ENCODE measurements at regions not wholly inside any gene's neighbourhood (a gene's known extent, or its start where the extent isn't known, plus 50 kb on each side); places are given as distances from the start of the nearest gene placed in this dataset.

DNA sequence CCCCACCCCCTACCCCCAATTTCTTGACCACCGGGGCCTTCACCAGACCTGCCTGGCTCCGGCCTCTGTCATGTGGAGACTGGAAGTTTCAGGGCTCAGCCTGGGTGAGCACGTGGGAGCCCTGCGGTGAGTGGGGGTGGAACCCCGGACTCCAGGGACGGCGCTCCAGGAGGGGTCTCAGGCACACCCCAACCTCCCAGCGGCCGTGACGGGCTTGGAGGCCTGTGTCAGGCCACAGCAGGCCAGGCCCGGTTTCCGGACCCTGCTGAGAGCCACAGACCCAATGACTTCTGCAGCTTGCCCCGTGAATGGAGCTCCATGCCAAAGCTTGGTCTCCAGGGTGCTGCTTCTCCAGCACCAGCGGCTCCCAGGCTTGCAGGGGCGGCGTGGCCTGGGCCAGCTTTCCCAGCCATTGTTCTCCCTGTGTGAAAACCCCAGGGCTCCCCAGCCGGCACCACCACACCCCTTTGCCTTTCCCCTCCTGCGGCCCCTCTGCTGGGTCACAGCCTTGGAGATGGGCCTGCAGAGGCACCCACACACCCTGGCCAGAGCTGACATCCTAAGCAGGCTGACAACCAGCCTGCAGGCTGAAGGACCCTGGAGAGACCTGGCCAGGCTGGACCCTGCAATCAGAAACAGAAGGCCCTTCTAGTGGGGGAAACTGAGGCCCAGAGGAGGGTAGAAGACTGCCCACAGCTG, 186.2 kb upstream of the C14orf180 start:
- TF ChIP-seq, protein P1, sequence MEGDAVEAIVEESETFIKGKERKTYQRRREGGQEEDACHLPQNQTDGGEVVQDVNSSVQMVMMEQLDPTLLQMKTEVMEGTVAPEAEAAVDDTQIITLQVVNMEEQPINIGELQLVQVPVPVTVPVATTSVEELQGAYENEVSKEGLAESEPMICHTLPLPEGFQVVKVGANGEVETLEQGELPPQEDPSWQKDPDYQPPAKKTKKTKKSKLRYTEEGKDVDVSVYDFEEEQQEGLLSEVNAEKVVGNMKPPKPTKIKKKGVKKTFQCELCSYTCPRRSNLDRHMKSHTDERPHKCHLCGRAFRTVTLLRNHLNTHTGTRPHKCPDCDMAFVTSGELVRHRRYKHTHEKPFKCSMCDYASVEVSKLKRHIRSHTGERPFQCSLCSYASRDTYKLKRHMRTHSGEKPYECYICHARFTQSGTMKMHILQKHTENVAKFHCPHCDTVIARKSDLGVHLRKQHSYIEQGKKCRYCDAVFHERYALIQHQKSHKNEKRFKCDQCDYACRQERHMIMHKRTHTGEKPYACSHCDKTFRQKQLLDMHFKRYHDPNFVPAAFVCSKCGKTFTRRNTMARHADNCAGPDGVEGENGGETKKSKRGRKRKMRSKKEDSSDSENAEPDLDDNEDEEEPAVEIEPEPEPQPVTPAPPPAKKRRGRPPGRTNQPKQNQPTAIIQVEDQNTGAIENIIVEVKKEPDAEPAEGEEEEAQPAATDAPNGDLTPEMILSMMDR (IDR thresholded peaks at IDR 0.05): no peak
- TF ChIP-seq EZH2 (IDR thresholded peaks at IDR 0.05; ENCODE audit: borderline replicate concordance, insufficient read depth, low read depth, low read length, poor library complexity, severe bottlenecking): no peak
